HepG2 (cell line): ENCODE measurements at regions not wholly inside any gene's neighbourhood (a gene's known extent, or its start where the extent isn't known, plus 50 kb on each side); places are given as distances from the start of the nearest gene placed in this dataset.

ENCODE experiments used
- ATAC-seq: fragments of 200-7000 bp; cut with Tn5 transposase; 3 replicates; pipeline ENCODE4 v1.9.1; 2020; ENCODE audit warnings: mild to moderate bottlenecking, moderate library complexity
- BruUV-seq: library from RNA; stranded (reverse); fragments of 400-500 nt; replicated peaks from 2 replicates; lab custom pipeline; 2021; lab: Mats Ljungman, UMichigan
- CTCF ChIA-PET: fragments of 300-600 bp; formaldehyde crosslinking; extraction: SDS; loops from one replicate; lab custom pipeline; 2021; ENCODE audit warnings: low total read pairs, inconsistent platforms, low intra/inter-chr PET ratio; lab: Yijun Ruan, JAX
- POLR2A ChIA-PET: fragments of 350-600 bp; sonication (Branson Sonifier 250); formaldehyde crosslinking; loops from one replicate; lab custom pipeline; 2020; ENCODE audit warnings: antibody characterized with exemption, inconsistent platforms; lab: Yijun Ruan, JAX
- DNase-seq: peaks from one replicate; pipeline ENCODE4 v3.0.0-alpha.2; 2015; ENCODE audit warnings: low spot score
- FAIRE-seq: peaks from 3 replicates; lab custom pipeline; 2011; peaks lifted over from hg19 to GRCh38; lab: Jason Lieb, UNC
- H2AFZ ChIP-seq: one replicate; pipeline ENCODE4 v1.6.1; 2011; ENCODE audit warnings: low read length, inconsistent platforms
- H3K27ac ChIP-seq: fragments of 300-600 bp; 3 replicates; pipeline ENCODE4 v1.8.0; 2011; ENCODE audit warnings: mixed run types, mild to moderate bottlenecking, mixed read lengths, low read length, inconsistent platforms; ENCODE audit not compliant: insufficient read depth; ENCODE audit errors: extremely low read length
- H3K27me3 ChIP-seq, 2 experiments: fragments of 200-600 bp in 1 of 2; 2 replicates in 1 of 2; 3 replicates in 1 of 2; pipeline versions ENCODE4 v1.6.0 to v1.8.0; 2011; ENCODE audit warnings: low read length in 2 of 2, mild to moderate bottlenecking in 2 of 2, moderate library complexity in 2 of 2, inconsistent platforms in 1 of 2; ENCODE audit not compliant: insufficient read depth in 2 of 2, control insufficient read depth in 1 of 2
- H3K36me3 ChIP-seq, 2 experiments: fragments of 200-600 bp in 1 of 2; replicated peaks in 1 of 2; 2 replicates in 1 of 2; 3 replicates in 1 of 2; pipeline versions ENCODE4 v1.5.1 to v1.8.0; 2011; ENCODE audit warnings: low read length in 2 of 2, inconsistent platforms in 1 of 2; ENCODE audit not compliant: insufficient read depth in 2 of 2, control insufficient read depth in 1 of 2
- H3K4me1 ChIP-seq: 2 replicates; pipeline ENCODE4 v1.5.1; 2012; ENCODE audit warnings: low read length, inconsistent platforms; ENCODE audit not compliant: insufficient read depth
- H3K4me2 ChIP-seq: 2 replicates; pipeline ENCODE4 v1.6.0; 2011; ENCODE audit warnings: low read depth, low read length, inconsistent platforms
- H3K4me3 ChIP-seq, 3 experiments: fragments of 200-600 bp in 1 of 3; sonication (generic), shearing (Covaris generic) in 1 of 3; replicated peaks in 1 of 3; 2 replicates each; pipeline ENCODE4 v1.5.1; 2011 to 2016; ENCODE audit warnings: low read length in 3 of 3, inconsistent platforms in 2 of 3, low read depth in 2 of 3, mild to moderate bottlenecking in 2 of 3, control low read depth in 1 of 3, mixed read lengths in 1 of 3; ENCODE audit not compliant: insufficient read depth in 1 of 3
- H3K79me2 ChIP-seq: one replicate; pipeline ENCODE4 v1.6.1; 2011; ENCODE audit warnings: low read length, inconsistent platforms; ENCODE audit not compliant: insufficient read depth
- H3K9ac ChIP-seq: 2 replicates; pipeline ENCODE4 v1.6.0; 2011; ENCODE audit warnings: mild to moderate bottlenecking, low read depth, low read length, inconsistent platforms; ENCODE audit not compliant: insufficient read depth
- H3K9me3 ChIP-seq: 2 replicates; pipeline ENCODE4 v1.5.1; 2012; ENCODE audit warnings: mild to moderate bottlenecking, low read length
- H4K20me1 ChIP-seq: 2 replicates; pipeline ENCODE4 v1.6.0; 2011; ENCODE audit warnings: inconsistent platforms, mild to moderate bottlenecking, low read length, moderate library complexity; ENCODE audit not compliant: insufficient read depth
- FOXP1 ChIP-seq, 2 experiments: fragments of 450-650 bp in 1 of 2; IDR thresholded peaks; 2 replicates each; pipeline ENCODE4 v1.6.1; 2017 to 2018; ENCODE audit warnings: antibody characterized with exemption in 1 of 2
- LCORL ChIP-seq, 2 experiments: fragments of 450-650 bp in 1 of 2; sonication (generic) in 1 of 2; formaldehyde crosslinking in 1 of 2; IDR thresholded peaks; 2 replicates each; pipeline versions ENCODE4 v1.5.0 to v1.6.1; 2017 to 2020; ENCODE audit warnings: antibody characterized with exemption in 1 of 2, missing genetic modification reagents in 1 of 2
- MAX ChIP-seq: IDR thresholded peaks from 2 replicates; pipeline ENCODE4 v1.6.1; 2012; ENCODE audit warnings: inconsistent platforms
- MTA3 ChIP-seq: sonication (generic); formaldehyde crosslinking; IDR thresholded peaks from 2 replicates; pipeline ENCODE4 v1.4.0; 2020; ENCODE audit warnings: missing genetic modification reagents
- PITX1 ChIP-seq: sonication (generic); formaldehyde crosslinking; IDR thresholded peaks from 2 replicates; pipeline ENCODE4 v1.5.1; 2020; ENCODE audit warnings: mild to moderate bottlenecking, missing genetic modification reagents
- POLR2G ChIP-seq: fragments of 200-400 bp; formaldehyde crosslinking; IDR thresholded peaks from 2 replicates; pipeline ENCODE4 v1.6.1; 2018; ENCODE audit warnings: mild to moderate bottlenecking, low read depth, low read length, moderate library complexity
- REPIN1 ChIP-seq: sonication (generic); formaldehyde crosslinking; IDR thresholded peaks from 2 replicates; pipeline ENCODE4 v1.8.0; 2022; ENCODE audit warnings: missing genetic modification reagents, low read depth, mild to moderate bottlenecking, borderline replicate concordance
- SIN3A ChIP-seq: IDR thresholded peaks from 2 replicates; pipeline ENCODE4 v1.6.1; 2011; ENCODE audit warnings: low read depth, mild to moderate bottlenecking, control low read depth, low read length, borderline replicate concordance
- SMAD3 ChIP-seq: sonication (generic); formaldehyde crosslinking; IDR thresholded peaks from 2 replicates; pipeline ENCODE4 v1.4.0; 2020; ENCODE audit warnings: missing genetic modification reagents
- SP2 ChIP-seq: sonication (generic); formaldehyde crosslinking; IDR thresholded peaks from 2 replicates; pipeline ENCODE4 v1.5.1; 2020; ENCODE audit warnings: mild to moderate bottlenecking, missing genetic modification reagents
- SRSF1 ChIP-seq: fragments of 200-400 bp; formaldehyde crosslinking; optimal IDR thresholded peaks from 2 replicates; pipeline ENCODE3; 2017; ENCODE audit warnings: mild to moderate bottlenecking, low read depth, low read length, moderate library complexity
- SRY ChIP-seq: sonication (generic); formaldehyde crosslinking; IDR thresholded peaks from 2 replicates; pipeline ENCODE4 v1.8.0; 2022; ENCODE audit warnings: mild to moderate bottlenecking, missing genetic modification reagents
- SUZ12 ChIP-seq: fragments of 150-350 bp; IDR thresholded peaks from 2 replicates; pipeline ENCODE4 v1.6.1; 2014; ENCODE audit warnings: low read depth, low read length
- U2AF1 ChIP-seq: fragments of 200-400 bp; formaldehyde crosslinking; optimal IDR thresholded peaks from 2 replicates; pipeline ENCODE3; 2017; ENCODE audit warnings: mild to moderate bottlenecking, low read depth, low read length
- ZNF557 ChIP-seq: sonication (generic); formaldehyde crosslinking; IDR thresholded peaks from 2 replicates; pipeline ENCODE4 v1.4.0; 2020; ENCODE audit warnings: missing genetic modification reagents
- ZNF766 ChIP-seq: sonication (generic); formaldehyde crosslinking; IDR thresholded peaks from 2 replicates; pipeline ENCODE4 v1.5.0; 2020; ENCODE audit warnings: missing genetic modification reagents, borderline replicate concordance
- ZSCAN30 ChIP-seq: sonication (generic); formaldehyde crosslinking; IDR thresholded peaks from 2 replicates; pipeline ENCODE4 v1.5.0; 2020; ENCODE audit warnings: mild to moderate bottlenecking, missing genetic modification reagents
- WGBS: methylation state at CpG from one replicate; pipeline ENCODE4 v1.1.6; 2017; ENCODE audit warnings: low lambda C conversion rate; 5-methylcytosine and 5-hydroxymethylcytosine counted together
- in situ Hi-C: cut with HindIII; loops from 2 replicates; pipeline ENCODE4 v1.10.0; 2017; ENCODE audit warnings: low pct_unique_long_range_greater_than_20kb; ENCODE audit not compliant: extremely low pct_ligation_motif_present
- intact Hi-C: fragments of 100-400 bp; cut with micrococcal nuclease; formaldehyde crosslinking; loops from one replicate; pipeline ENCODE4 v1.10.0; 2022; ENCODE audit not compliant: unreplicated experiment
- TF ChIP-seq, protein P1 (sequence below): IDR thresholded peaks from 2 replicates; pipeline ENCODE4 v1.6.1; 2016
- TF ChIP-seq, protein P2 (sequence below): sonication (generic); formaldehyde crosslinking; IDR thresholded peaks from 2 replicates; pipeline ENCODE4 v1.5.0; 2020; ENCODE audit warnings: mild to moderate bottlenecking, missing genetic modification reagents
- TF ChIP-seq, protein P3 (sequence below): IDR thresholded peaks from 2 replicates; pipeline ENCODE4 v1.6.1; 2016; ENCODE audit warnings: missing compliant biosample characterization, missing genetic modification reagents, borderline replicate concordance
- TF ChIP-seq, protein P4 (sequence below): sonication (generic); formaldehyde crosslinking; IDR thresholded peaks from 2 replicates; pipeline ENCODE4 v1.4.0; 2020; ENCODE audit warnings: missing genetic modification reagents; ENCODE audit errors: not compliant biosample characterization

GRCh38 chr9:16322849-16323248 is 547.6 kb downstream of the BNC2 start (continued):
- TF ChIP-seq, protein P1, sequence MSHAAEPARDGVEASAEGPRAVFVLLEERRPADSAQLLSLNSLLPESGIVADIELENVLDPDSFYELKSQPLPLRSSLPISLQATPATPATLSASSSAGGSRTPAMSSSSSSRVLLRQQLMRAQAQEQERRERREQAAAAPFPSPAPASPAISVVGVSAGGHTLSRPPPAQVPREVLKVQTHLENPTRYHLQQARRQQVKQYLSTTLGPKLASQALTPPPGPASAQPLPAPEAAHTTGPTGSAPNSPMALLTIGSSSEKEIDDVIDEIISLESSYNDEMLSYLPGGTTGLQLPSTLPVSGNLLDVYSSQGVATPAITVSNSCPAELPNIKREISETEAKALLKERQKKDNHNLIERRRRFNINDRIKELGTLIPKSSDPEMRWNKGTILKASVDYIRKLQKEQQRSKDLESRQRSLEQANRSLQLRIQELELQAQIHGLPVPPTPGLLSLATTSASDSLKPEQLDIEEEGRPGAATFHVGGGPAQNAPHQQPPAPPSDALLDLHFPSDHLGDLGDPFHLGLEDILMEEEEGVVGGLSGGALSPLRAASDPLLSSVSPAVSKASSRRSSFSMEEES (CRISPR knock-in tag), result no peak
- no peak for TF ChIP-seq SRY (CRISPR knock-in tag)
- TF ChIP-seq SIN3A, result no peak

- H3K27me3 ChIP-seq, result no peaks in the 10 kb centered on the region
- no peaks in the 10 kb centered on the region for H3K79me2 ChIP-seq
- in situ Hi-C loops, result no loop called here
- H3K4me3 ChIP-seq, result no peak overlapping the region
- no peaks in the 10 kb centered on the region for H3K9me3 ChIP-seq
- no peaks in the 10 kb centered on the region for H4K20me1 ChIP-seq
- H3K9ac ChIP-seq, result no peak overlapping the region
- no peak for DNase-seq
- H3K27ac ChIP-seq, result no peak overlapping the region
- BruUV-seq, result no TSS peak
- H3K4me2 ChIP-seq, result no peak overlapping the region
- H3K36me3 ChIP-seq, result no peaks in the 10 kb centered on the region
- no peak overlapping the region for H2AFZ ChIP-seq
- no peaks in the 10 kb centered on the region for H3K4me1 ChIP-seq
- no peak for ATAC-seq
- ChIA-PET POLR2A (no interaction called here), CTCF (no interaction called here)
- TF ChIP-seq, protein P2, sequence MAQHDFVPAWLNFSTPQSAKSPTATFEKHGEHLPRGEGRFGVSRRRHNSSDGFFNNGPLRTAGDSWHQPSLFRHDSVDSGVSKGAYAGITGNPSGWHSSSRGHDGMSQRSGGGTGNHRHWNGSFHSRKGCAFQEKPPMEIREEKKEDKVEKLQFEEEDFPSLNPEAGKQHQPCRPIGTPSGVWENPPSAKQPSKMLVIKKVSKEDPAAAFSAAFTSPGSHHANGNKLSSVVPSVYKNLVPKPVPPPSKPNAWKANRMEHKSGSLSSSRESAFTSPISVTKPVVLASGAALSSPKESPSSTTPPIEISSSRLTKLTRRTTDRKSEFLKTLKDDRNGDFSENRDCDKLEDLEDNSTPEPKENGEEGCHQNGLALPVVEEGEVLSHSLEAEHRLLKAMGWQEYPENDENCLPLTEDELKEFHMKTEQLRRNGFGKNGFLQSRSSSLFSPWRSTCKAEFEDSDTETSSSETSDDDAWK (CRISPR knock-in tag), result no peak
- TF ChIP-seq FOXP1 (IDR thresholded peaks at IDR 0.05) (no peak), FOXP1 (CRISPR knock-in tag; IDR thresholded peaks at IDR 0.05) (no peak), SP2 (CRISPR knock-in tag) (no peak), SRSF1 (no peak), ZNF766 (CRISPR knock-in tag) (no peak), REPIN1 (CRISPR knock-in tag) (no peak), MTA3 (CRISPR knock-in tag) (no peak), ZSCAN30 (CRISPR knock-in tag) (no peak), MAX (no peak), SMAD3 (CRISPR knock-in tag) (no peak), PITX1 (CRISPR knock-in tag) (no peak), SUZ12 (no peak), POLR2G (no peak), LCORL (IDR thresholded peaks at IDR 0.05) (no peak), LCORL (CRISPR knock-in tag; IDR thresholded peaks at IDR 0.05) (no peak), ZNF557 (CRISPR knock-in tag) (no peak), U2AF1 (no peak)
- TF ChIP-seq, protein P3, sequence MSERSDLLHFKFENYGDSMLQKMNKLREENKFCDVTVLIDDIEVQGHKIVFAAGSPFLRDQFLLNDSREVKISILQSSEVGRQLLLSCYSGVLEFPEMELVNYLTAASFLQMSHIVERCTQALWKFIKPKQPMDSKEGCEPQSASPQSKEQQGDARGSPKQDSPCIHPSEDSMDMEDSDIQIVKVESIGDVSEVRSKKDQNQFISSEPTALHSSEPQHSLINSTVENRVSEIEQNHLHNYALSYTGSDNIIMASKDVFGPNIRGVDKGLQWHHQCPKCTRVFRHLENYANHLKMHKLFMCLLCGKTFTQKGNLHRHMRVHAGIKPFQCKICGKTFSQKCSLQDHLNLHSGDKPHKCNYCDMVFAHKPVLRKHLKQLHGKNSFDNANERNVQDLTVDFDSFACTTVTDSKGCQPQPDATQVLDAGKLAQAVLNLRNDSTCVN (CRISPR knock-in tag), result no peak
- TF ChIP-seq, protein P4, sequence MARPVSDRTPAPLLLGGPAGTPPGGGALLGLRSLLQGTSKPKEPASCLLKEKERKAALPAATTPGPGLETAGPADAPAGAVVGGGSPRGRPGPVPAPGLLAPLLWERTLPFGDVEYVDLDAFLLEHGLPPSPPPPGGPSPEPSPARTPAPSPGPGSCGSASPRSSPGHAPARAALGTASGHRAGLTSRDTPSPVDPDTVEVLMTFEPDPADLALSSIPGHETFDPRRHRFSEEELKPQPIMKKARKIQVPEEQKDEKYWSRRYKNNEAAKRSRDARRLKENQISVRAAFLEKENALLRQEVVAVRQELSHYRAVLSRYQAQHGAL (CRISPR knock-in tag), result no peak
- WGBS, result 46% methylated on average over 6 of the region's 6 CpGs
- FAIRE-seq, result no peak
- intact Hi-C loops, result no loop called here
Observed at GRCh38 chr9:16325966-16326365, 544.5 kb downstream of the BNC2 start.
